Fibroblast of lung (primary cell): ENCODE measurements at regions not wholly inside any gene's neighbourhood (a gene's known extent, or its start where the extent isn't known, plus 50 kb on each side); places are given as distances from the start of the nearest gene placed in this dataset.
"Not testable (repeated sequence)": the region's sequence is repeated elsewhere in the genome, so short reads cannot be mapped to it uniquely, and the experiment has no call there.

Source experiments
- DNase-seq, 2 donors: peaks; one replicate each; pipeline versions ENCODE4 v3.0.0 to v3.0.0-alpha.2; 2010; ENCODE audit warnings: low read depth in 2 of 2
- H2AFZ ChIP-seq: 2 replicates; pipeline ENCODE4 v1.5.1; 2012; ENCODE audit warnings: low read length, control low read depth, inconsistent platforms
- H3K27ac ChIP-seq: 2 replicates; pipeline ENCODE4 v1.5.1; 2011; ENCODE audit warnings: low read length, control low read depth; ENCODE audit not compliant: insufficient read depth
- H3K27me3 ChIP-seq: 2 replicates; pipeline ENCODE4 v1.5.1; 2011; ENCODE audit warnings: mild to moderate bottlenecking, low read length; ENCODE audit not compliant: control insufficient read depth, insufficient read depth
- H3K36me3 ChIP-seq: 2 replicates; pipeline ENCODE4 v1.5.1; 2011; ENCODE audit warnings: low read length; ENCODE audit not compliant: control insufficient read depth, insufficient read depth
- H3K4me1 ChIP-seq: 2 replicates; pipeline ENCODE4 v1.5.1; 2011; ENCODE audit warnings: low read length; ENCODE audit not compliant: control insufficient read depth, insufficient read depth; ENCODE audit errors: extremely low read depth
- H3K4me2 ChIP-seq: 2 replicates; pipeline ENCODE4 v1.5.1; 2011; ENCODE audit warnings: low read length, control low read depth; ENCODE audit not compliant: insufficient read depth; ENCODE audit errors: extremely low read depth
- H3K4me3 ChIP-seq, 4 experiments: fragments of 200-600 bp in 1 of 4; sonication (generic) in 1 of 4; replicated peaks in 1 of 4; 2 replicates each; pipeline ENCODE4 v1.5.1; 2011 to 2016; ENCODE audit warnings: low read length in 4 of 4, low read depth in 3 of 4, mild to moderate bottlenecking in 3 of 4, control low read depth in 2 of 4, inconsistent platforms in 1 of 4, mixed read lengths in 1 of 4; ENCODE audit not compliant: insufficient read depth in 1 of 4; ENCODE audit errors: control extremely low read depth in 1 of 4
- H3K79me2 ChIP-seq: 2 replicates; pipeline ENCODE4 v1.5.1; 2012; ENCODE audit warnings: mild to moderate bottlenecking, low read length, inconsistent platforms; ENCODE audit not compliant: control insufficient read depth, insufficient read depth
- H3K9ac ChIP-seq: 2 replicates; pipeline ENCODE4 v1.5.1; 2011; ENCODE audit warnings: mild to moderate bottlenecking, low read length, control low read depth; ENCODE audit not compliant: insufficient read depth
- H3K9me3 ChIP-seq: 2 replicates; pipeline ENCODE4 v1.5.1; 2012; ENCODE audit warnings: low read depth, low read length; ENCODE audit not compliant: control insufficient read depth, insufficient read depth
- H4K20me1 ChIP-seq: 2 replicates; pipeline ENCODE4 v1.5.1; 2011; ENCODE audit warnings: low read length; ENCODE audit not compliant: control insufficient read depth, insufficient read depth; ENCODE audit errors: extremely low read depth
- EZH2 ChIP-seq: IDR thresholded peaks from 2 replicates; pipeline ENCODE4 v1.5.1; 2012; ENCODE audit warnings: low read length, control low read depth, mild to moderate bottlenecking; ENCODE audit errors: missing control alignments
- TF ChIP-seq, protein P1 (sequence below), 2 donors: IDR thresholded peaks in 1 of 2; conservative IDR thresholded peaks in 1 of 2; 1 replicate in 1 of 2; 2 replicates in 1 of 2; pipeline ENCODE4 v1.5.1; 2011 to 2012; ENCODE audit warnings: low read length in 2 of 2, control low read depth in 1 of 2, inconsistent platforms in 1 of 2, low read depth in 1 of 2, mild to moderate bottlenecking in 1 of 2

DNA sequence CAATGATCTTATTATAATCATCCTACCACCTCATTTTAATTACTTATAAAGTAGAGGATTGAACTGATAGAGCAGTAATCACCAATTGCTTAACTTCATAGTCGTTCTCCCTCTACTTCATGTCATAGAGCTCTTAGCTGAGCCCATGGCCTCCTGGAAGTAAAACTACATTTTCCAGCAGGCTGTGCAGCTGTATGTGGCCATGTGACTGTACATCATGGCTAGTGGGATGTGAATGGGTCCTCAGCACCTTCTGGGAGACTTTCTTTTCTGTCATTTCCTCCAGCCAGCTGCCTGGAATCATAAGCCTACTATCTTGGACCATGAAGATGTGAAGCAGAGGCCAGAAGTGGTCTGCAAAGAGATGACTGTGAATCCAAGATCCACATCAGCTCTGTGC is 128.7 kb upstream of the SKOR2 start:
- no peak for DNase-seq
- no peaks in the 10 kb centered on the region for H3K79me2 ChIP-seq
- no peak overlapping the region for H3K9ac ChIP-seq
- no peak overlapping the region for H3K27ac ChIP-seq
- H3K4me3 ChIP-seq, result no peak overlapping the region
- no peak overlapping the region for H2AFZ ChIP-seq
- H3K9me3 ChIP-seq, result no peaks in the 10 kb centered on the region
- no peak for TF ChIP-seq EZH2
- TF ChIP-seq, protein P1, sequence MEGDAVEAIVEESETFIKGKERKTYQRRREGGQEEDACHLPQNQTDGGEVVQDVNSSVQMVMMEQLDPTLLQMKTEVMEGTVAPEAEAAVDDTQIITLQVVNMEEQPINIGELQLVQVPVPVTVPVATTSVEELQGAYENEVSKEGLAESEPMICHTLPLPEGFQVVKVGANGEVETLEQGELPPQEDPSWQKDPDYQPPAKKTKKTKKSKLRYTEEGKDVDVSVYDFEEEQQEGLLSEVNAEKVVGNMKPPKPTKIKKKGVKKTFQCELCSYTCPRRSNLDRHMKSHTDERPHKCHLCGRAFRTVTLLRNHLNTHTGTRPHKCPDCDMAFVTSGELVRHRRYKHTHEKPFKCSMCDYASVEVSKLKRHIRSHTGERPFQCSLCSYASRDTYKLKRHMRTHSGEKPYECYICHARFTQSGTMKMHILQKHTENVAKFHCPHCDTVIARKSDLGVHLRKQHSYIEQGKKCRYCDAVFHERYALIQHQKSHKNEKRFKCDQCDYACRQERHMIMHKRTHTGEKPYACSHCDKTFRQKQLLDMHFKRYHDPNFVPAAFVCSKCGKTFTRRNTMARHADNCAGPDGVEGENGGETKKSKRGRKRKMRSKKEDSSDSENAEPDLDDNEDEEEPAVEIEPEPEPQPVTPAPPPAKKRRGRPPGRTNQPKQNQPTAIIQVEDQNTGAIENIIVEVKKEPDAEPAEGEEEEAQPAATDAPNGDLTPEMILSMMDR (conservative IDR thresholded peaks at IDR 0.05 in 1 of 2, IDR thresholded peaks at IDR 0.05 in 1 of 2; ENCODE audit: low read depth in 1 of 2, low read length in 2 of 2), result no peak
- H3K4me1 ChIP-seq, result no peaks in the 10 kb centered on the region
- no peaks in the 10 kb centered on the region for H4K20me1 ChIP-seq
- no peaks in the 10 kb centered on the region for H3K27me3 ChIP-seq
- H3K36me3 ChIP-seq, result no peaks in the 10 kb centered on the region
- H3K4me2 ChIP-seq, result no peak overlapping the region

DNA sequence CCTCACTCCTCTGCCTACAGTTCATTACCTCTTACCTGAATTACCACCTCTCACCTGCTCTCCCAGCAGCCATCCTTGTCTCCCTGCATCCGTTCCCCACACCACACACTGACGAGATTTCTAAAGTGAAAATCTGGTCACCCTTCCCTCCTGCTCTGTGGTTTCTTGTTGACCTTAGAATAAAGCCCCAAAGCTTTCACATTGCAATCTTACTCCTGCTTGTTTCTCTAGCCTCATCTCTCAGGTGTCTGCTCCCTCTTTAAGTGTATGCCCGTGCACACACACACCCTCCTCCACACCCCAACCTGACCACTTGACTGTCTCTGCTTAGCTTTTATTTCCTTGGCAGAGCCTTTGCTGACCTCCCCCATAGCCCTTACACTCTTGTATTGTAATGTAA is 122.0 kb upstream of the SKOR2 start:
- Histone ChIP-seq H3K9ac (no peak overlapping the region), H3K79me2 (no peaks in the 10 kb centered on the region), H2AFZ (no peak overlapping the region), H3K9me3 (no peaks in the 10 kb centered on the region), H3K27ac (no peak overlapping the region), H3K4me1 (no peaks in the 10 kb centered on the region), H3K36me3 (no peaks in the 10 kb centered on the region), H3K4me2 (no peak overlapping the region), H3K4me3 (no peak overlapping the region), H4K20me1 (no peaks in the 10 kb centered on the region), H3K27me3 (no peaks in the 10 kb centered on the region)
- no peak for DNase-seq
- TF ChIP-seq, protein P1 (conservative IDR thresholded peaks at IDR 0.05 in 1 of 2, IDR thresholded peaks at IDR 0.05 in 1 of 2; ENCODE audit: low read depth in 1 of 2, low read length in 2 of 2), result no peak
- no peak for TF ChIP-seq EZH2

DNA sequence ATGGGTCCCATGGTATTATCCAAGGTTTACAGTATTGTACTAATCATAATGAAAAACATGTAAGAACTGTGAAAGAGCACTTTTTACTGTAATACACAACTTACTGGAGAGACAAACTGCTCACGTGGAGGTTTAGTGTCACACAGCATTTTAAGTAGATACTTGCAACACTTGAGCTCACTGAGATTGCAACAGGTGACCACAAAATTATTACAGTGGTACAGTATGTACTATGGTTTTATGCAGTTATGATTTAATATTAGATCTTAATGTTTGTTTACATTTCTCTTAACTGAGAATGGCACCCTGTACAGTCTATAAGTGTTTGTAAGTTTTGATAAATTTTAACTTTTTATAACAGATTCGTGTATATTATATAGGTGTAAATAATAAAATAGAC is 118.6 kb upstream of the SKOR2 start:
- no peaks in the 10 kb centered on the region for H3K27me3 ChIP-seq
- no peak for DNase-seq
- H3K4me1 ChIP-seq, result no peaks in the 10 kb centered on the region
- no peak overlapping the region for H3K4me2 ChIP-seq
- no peaks in the 10 kb centered on the region for H3K36me3 ChIP-seq
- H3K79me2 ChIP-seq, result no peaks in the 10 kb centered on the region
- no peak overlapping the region for H3K4me3 ChIP-seq
- H3K9me3 ChIP-seq, result no peaks in the 10 kb centered on the region
- H3K9ac ChIP-seq, result no peak overlapping the region
- no peak overlapping the region for H2AFZ ChIP-seq
- no peaks in the 10 kb centered on the region for H4K20me1 ChIP-seq
- TF ChIP-seq EZH2, result no peak
- TF ChIP-seq, protein P1 (conservative IDR thresholded peaks at IDR 0.05 in 1 of 2, IDR thresholded peaks at IDR 0.05 in 1 of 2; ENCODE audit: low read depth in 1 of 2, low read length in 2 of 2), result no peak
- H3K27ac ChIP-seq, result no peak overlapping the region

GRCh38 chr18:47354061-47354460 is 102.6 kb upstream of the SKOR2 start:
- H3K4me2 ChIP-seq, DNase-seq, H3K4me1 ChIP-seq, H3K27me3 ChIP-seq, H3K9me3 ChIP-seq, H4K20me1 ChIP-seq, H3K36me3 ChIP-seq, H2AFZ ChIP-seq, H3K4me3 ChIP-seq, H3K27ac ChIP-seq, H3K9ac ChIP-seq, H3K79me2 ChIP-seq: not testable (repeated sequence)
